SK-N-SH (cell line): ENCODE measurements at regions not wholly inside any gene's neighbourhood (a gene's known extent, or its start where the extent isn't known, plus 50 kb on each side); places are given as distances from the start of the nearest gene placed in this dataset.

Experiments used
- CTCF ChIA-PET: fragments of 300-600, 350-600 bp; formaldehyde crosslinking; extraction: SDS; loops from one replicate; lab custom pipeline; 2021; lab: Yijun Ruan, JAX
- POLR2A ChIA-PET: fragments of 350-600 bp; sonication (Branson Sonifier 250); formaldehyde crosslinking; extraction: SDS; loops from one replicate; lab custom pipeline; 2020; ENCODE audit warnings: antibody characterized with exemption, inconsistent platforms; lab: Yijun Ruan, JAX
- DNase-seq: peaks from one replicate; pipeline ENCODE4 v3.0.0; 2012
- H2AFZ ChIP-seq: fragments of 200-600 bp; sonication (generic); 2 replicates; pipeline ENCODE4 v1.8.1; 2016; ENCODE audit warnings: antibody characterized with exemption, mild to moderate bottlenecking, low read depth
- H3F3A ChIP-seq: fragments of 200-600 bp; sonication (generic); replicated peaks from 2 replicates; pipeline ENCODE3; 2016; ENCODE audit warnings: antibody characterized with exemption, mild to moderate bottlenecking; ENCODE audit not compliant: insufficient read depth
- H3K27ac ChIP-seq, 2 experiments: fragments of 200-500 bp in 1 of 2; fragments of 200-600 bp in 1 of 2; sonication (Bioruptor generic) in 1 of 2; sonication (generic), shearing (Covaris generic) in 1 of 2; 2 replicates each; pipeline versions ENCODE4 v1.5.1 to v1.6.1; 2014 to 2016; ENCODE audit warnings: low read depth in 2 of 2, inconsistent platforms in 1 of 2, low read length in 1 of 2, mild to moderate bottlenecking in 1 of 2, mixed read lengths in 1 of 2
- H3K27me3 ChIP-seq: fragments of 200-600 bp; sonication (generic), shearing (Covaris generic); 2 replicates; pipeline ENCODE4 v1.6.1; 2016; ENCODE audit warnings: mixed run types; ENCODE audit not compliant: insufficient read depth
- H3K36me3 ChIP-seq, 2 experiments: fragments of 200-500 bp in 1 of 2; fragments of 200-600 bp in 1 of 2; sonication (Bioruptor generic) in 1 of 2; sonication (generic) in 1 of 2; replicated peaks in 1 of 2; 2 replicates each; pipeline versions ENCODE3 to v1.5.1; 2014 to 2016; ENCODE audit warnings: low read length in 1 of 2, mild to moderate bottlenecking in 1 of 2; ENCODE audit not compliant: insufficient read depth in 2 of 2, control insufficient read depth in 1 of 2
- H3K4me1 ChIP-seq, 2 experiments: fragments of 200-500 bp in 1 of 2; fragments of 200-600 bp in 1 of 2; sonication (Bioruptor generic) in 1 of 2; sonication (generic), shearing (Covaris generic) in 1 of 2; 2 replicates each; pipeline versions ENCODE4 v1.5.1 to v1.6.1; 2014 to 2016; ENCODE audit warnings: low read depth in 1 of 2, low read length in 1 of 2, mixed run types in 1 of 2; ENCODE audit not compliant: insufficient read depth in 2 of 2, control insufficient read depth in 1 of 2
- H3K4me2 ChIP-seq: fragments of 200-600 bp; sonication (generic), shearing (Covaris generic); 2 replicates; pipeline ENCODE4 v1.6.1; 2017; ENCODE audit warnings: mixed run types
- H3K4me3 ChIP-seq, 2 experiments: fragments of 200-500 bp in 1 of 2; fragments of 200-600 bp in 1 of 2; sonication (Bioruptor generic) in 1 of 2; sonication (generic), shearing (Covaris generic) in 1 of 2; 2 replicates each; pipeline versions ENCODE4 v1.5.1 to v1.8.1; 2014 to 2016; ENCODE audit warnings: low read depth in 2 of 2, inconsistent platforms in 1 of 2, low read length in 1 of 2, mild to moderate bottlenecking in 1 of 2, mixed read lengths in 1 of 2, moderate library complexity in 1 of 2
- H3K79me2 ChIP-seq: fragments of 200-600 bp; sonication (generic); 2 replicates; pipeline ENCODE4 v1.8.1; 2017; ENCODE audit warnings: mild to moderate bottlenecking; ENCODE audit not compliant: insufficient read depth
- H3K9ac ChIP-seq: fragments of 200-600 bp; sonication (generic); 2 replicates; pipeline ENCODE4 v1.6.1; 2017; ENCODE audit warnings: mixed run types
- H3K9me2 ChIP-seq: fragments of 200-600 bp; sonication (generic); 2 replicates; pipeline ENCODE4 v1.6.1; 2017; ENCODE audit warnings: mixed run types
- H3K9me3 ChIP-seq: fragments of 200-600 bp; sonication (generic); 2 replicates; pipeline ENCODE4 v1.6.1; 2017; ENCODE audit warnings: mixed run types, mild to moderate bottlenecking, moderate library complexity
- H4K20me1 ChIP-seq: fragments of 200-600 bp; sonication (generic); 2 replicates; pipeline ENCODE4 v1.6.1; 2017; ENCODE audit warnings: mild to moderate bottlenecking, mixed run types; ENCODE audit not compliant: insufficient read depth
- CTCF ChIP-seq: fragments of 200-600 bp; sonication (generic); IDR thresholded peaks from 2 replicates; pipeline ENCODE4 v1.6.1; 2017; ENCODE audit warnings: antibody characterized with exemption, mild to moderate bottlenecking, moderate library complexity
- EZH2phosphoT487 ChIP-seq: fragments of 200-600 bp; sonication (generic); IDR thresholded peaks from 2 replicates; pipeline ENCODE4 v1.6.1; 2017; ENCODE audit warnings: low read depth, mixed run types, mild to moderate bottlenecking, antibody characterized with exemption, moderate library complexity, borderline replicate concordance
- FOXJ3 ChIP-seq: sonication (generic); formaldehyde crosslinking; IDR thresholded peaks from 2 replicates; pipeline ENCODE4 v1.5.1; 2020; ENCODE audit warnings: mild to moderate bottlenecking, missing genetic modification reagents
- FOXM1 ChIP-seq: IDR thresholded peaks from 2 replicates; pipeline ENCODE4 v1.4.0; 2012; ENCODE audit warnings: low read depth, mild to moderate bottlenecking
- GABPA ChIP-seq: IDR thresholded peaks from 2 replicates; pipeline ENCODE4 v1.4.0; 2012; ENCODE audit warnings: low read depth, mild to moderate bottlenecking
- GATA2 ChIP-seq: sonication (generic); formaldehyde crosslinking; IDR thresholded peaks from 2 replicates; pipeline ENCODE4 v1.5.0; 2020; ENCODE audit warnings: mild to moderate bottlenecking, missing genetic modification reagents
- JUND ChIP-seq: IDR thresholded peaks from 2 replicates; pipeline ENCODE4 v1.4.0; 2012
- MEF2A ChIP-seq: IDR thresholded peaks from 2 replicates; pipeline ENCODE4 v1.4.0; 2012; ENCODE audit warnings: low read depth, borderline replicate concordance
- MXI1 ChIP-seq: IDR thresholded peaks from 2 replicates; pipeline ENCODE4 v1.6.1; 2012; ENCODE audit warnings: mild to moderate bottlenecking, low read depth, low read length, improper control_type of control experiment
- NFIC ChIP-seq: IDR thresholded peaks from 2 replicates; pipeline ENCODE4 v1.4.0; 2012; ENCODE audit warnings: borderline replicate concordance
- PBX3 ChIP-seq: IDR thresholded peaks from 2 replicates; pipeline ENCODE4; 2012
- POLR2AphosphoS5 ChIP-seq: IDR thresholded peaks from 2 replicates; pipeline ENCODE4 v1.6.1; 2012; ENCODE audit warnings: low read depth, low read length
- RXRA ChIP-seq: IDR thresholded peaks from 2 replicates; pipeline ENCODE4 v1.4.0; 2012; ENCODE audit warnings: low read depth, mild to moderate bottlenecking, borderline replicate concordance
- USF1 ChIP-seq: IDR thresholded peaks from 2 replicates; pipeline ENCODE4 v1.4.0; 2012; ENCODE audit warnings: low read depth, borderline replicate concordance
- ZBTB33 ChIP-seq: IDR thresholded peaks from 2 replicates; pipeline ENCODE4 v1.4.0; 2012; ENCODE audit warnings: low read depth, borderline replicate concordance
- WGBS: methylation state at CpG from one replicate; pipeline ENCODE4 v1.1.6; 2017; ENCODE audit warnings: low lambda C conversion rate; 5-methylcytosine and 5-hydroxymethylcytosine counted together

GRCh38 chr4:136784326-136784725 lies 748.0 kb downstream of the PCDH18 start:
- no peak for DNase-seq
- ChIA-PET CTCF (no interaction called here), POLR2A (no interaction called here)
- TF ChIP-seq RXRA: no peak
- no peak for TF ChIP-seq NFIC
- no peak for TF ChIP-seq PBX3
- TF ChIP-seq POLR2AphosphoS5: no peak
- no peak for TF ChIP-seq GATA2 (CRISPR knock-in tag)
- TF ChIP-seq EZH2phosphoT487: no peak
- no peak for TF ChIP-seq USF1
- TF ChIP-seq MEF2A: no peak
- TF ChIP-seq FOXM1: no peak
- no peak for TF ChIP-seq JUND
- TF ChIP-seq MXI1: no peak
- TF ChIP-seq ZBTB33: no peak
- no peak for TF ChIP-seq FOXJ3
- TF ChIP-seq GABPA: no peak
- TF ChIP-seq CTCF: no peak
- Histone ChIP-seq H3K4me2 (no peak overlapping the region), H3K9me2 (no peaks in the 10 kb centered on the region), H3K4me3 (no peak overlapping the region), H4K20me1 (no peaks in the 10 kb centered on the region), H3K27ac (no peak overlapping the region), H2AFZ (no peak overlapping the region), H3K36me3 (no peaks in the 10 kb centered on the region), H3F3A (no peaks in the 10 kb centered on the region), H3K9me3 (no peaks in the 10 kb centered on the region), H3K4me1 (no peaks in the 10 kb centered on the region), H3K27me3 (no peaks in the 10 kb centered on the region), H3K9ac (no peak overlapping the region), H3K79me2 (no peaks in the 10 kb centered on the region)
- WGBS: 45% methylated on average over 1 of the region's 1 CpG
